Right cardiac atrium (tissue), 5 donors: ENCODE measurements at regions not wholly inside any gene's neighbourhood (a gene's known extent, or its start where the extent isn't known, plus 50 kb on each side); places are given as distances from the start of the nearest gene placed in this dataset.
A peak's percentile ranks its signal among the peaks of the same experiment; 100 is the strongest.

Experiments used
- ATAC-seq, 2 donors: fragments of 200-7000 bp; cut with Tn5 transposase; one replicate each; pipeline versions ENCODE4 v1.8.0 to v1.9.1; 2020; ENCODE audit warnings: moderate library complexity in 2 of 2, mild to moderate bottlenecking in 1 of 2
- DNase-seq, 3 donors: peaks; one replicate each; pipeline ENCODE4 v3.0.0-alpha.2; 2020
- H3K27ac ChIP-seq: one replicate; pipeline ENCODE4 v1.5.1; 2013; ENCODE audit warnings: mild to moderate bottlenecking, low read length, control low read depth, moderate library complexity
- H3K27me3 ChIP-seq: one replicate; pipeline ENCODE4 v1.6.1; 2013; ENCODE audit not compliant: control insufficient read depth, insufficient read depth
- H3K4me1 ChIP-seq: one replicate; pipeline ENCODE4 v1.6.1; 2013; ENCODE audit warnings: low read length; ENCODE audit not compliant: control insufficient read depth, insufficient read depth
- H3K4me3 ChIP-seq: one replicate; pipeline ENCODE4 v1.5.1; 2013; ENCODE audit warnings: low read length, control low read depth
- H3K9me3 ChIP-seq: one replicate; pipeline ENCODE4 v1.6.1; 2013; ENCODE audit warnings: low read length; ENCODE audit not compliant: control insufficient read depth
- WGBS: extraction: QIAGEN DNeasy Blood & Tissue Kit; methylation state at CpG from one replicate; pipeline ENCODE4 v1.1.7; 2013; 5-methylcytosine and 5-hydroxymethylcytosine counted together
- intact Hi-C, 4 donors: fragments of 100-400 bp; cut with DNase I; formaldehyde crosslinking; loops; one replicate each; pipeline versions ENCODE4 v1.11.0 to v1.14.0; 2022 to 2023
- donor health status: healthy with polysubstance abuse.
- donor health status: DM: no; HTN: yes; CAD: no.
- donor health status: DM: no; HTN: no; CAD: no.
- donor health status: DM: no; HTN: yes; CAD: no; lungs with severe emphysema.
- donor health status: DM: yes; HTN: yes; CAD: no.

GRCh38 chr13:72530471-72530870 lies 197.0 kb downstream of the MZT1 start:
- Histone ChIP-seq H3K9me3 (no peaks in the 10 kb centered on the region), H3K4me1 (no peaks in the 10 kb centered on the region), H3K27ac (no peak overlapping the region), H3K27me3 (no peaks in the 10 kb centered on the region), H3K4me3 (no peak overlapping the region)
- ATAC-seq (no peak), DNase-seq (no peak)
- intact Hi-C loops, result no loop called here
- WGBS, result 65% methylated on average over 5 of the region's 5 CpGs

- no peak overlapping the region for H3K27ac ChIP-seq
- WGBS, result 86% methylated on average over 2 of the region's 2 CpGs
- DNase-seq, result no peak
- H3K9me3 ChIP-seq, result no peaks in the 10 kb centered on the region
- intact Hi-C loops, result no loop called here
- H3K4me1 ChIP-seq, result no peaks in the 10 kb centered on the region
- H3K27me3 ChIP-seq, result no peaks in the 10 kb centered on the region
- ATAC-seq, result no peak
- H3K4me3 ChIP-seq, result no peak overlapping the region
Measured at GRCh38 chr13:72527333-72527732, 200.1 kb downstream of the MZT1 start.

- 90% methylated on average over 2 of the region's 2 CpGs for WGBS
- H3K27me3 ChIP-seq, result no peaks in the 10 kb centered on the region
- intact Hi-C loops, result no loop called here
- H3K4me1 ChIP-seq, result no peaks in the 10 kb centered on the region
- H3K27ac ChIP-seq, result no peak overlapping the region
- DNase-seq (no peak), ATAC-seq (no peak)
- no peaks in the 10 kb centered on the region for H3K9me3 ChIP-seq
- no peak overlapping the region for H3K4me3 ChIP-seq
Measured at GRCh38 chr13:72523593-72523992, 203.8 kb downstream of the MZT1 start.

GRCh38 chr13:72523049-72523448 lies 204.4 kb downstream of the MZT1 start:
- Histone ChIP-seq H3K27me3 (no peaks in the 10 kb centered on the region), H3K4me3 (no peak overlapping the region), H3K9me3 (no peaks in the 10 kb centered on the region), H3K4me1 (no peaks in the 10 kb centered on the region), H3K27ac (no peak overlapping the region)
- DNase-seq (no peak), ATAC-seq (no peak)
- intact Hi-C loops, result no loop called here
- 82% methylated on average over 4 of the region's 4 CpGs for WGBS

GRCh38 chr13:72521940-72522661 lies 205.3 kb downstream of the MZT1 start:
- ATAC-seq (no peak), DNase-seq (peak in 2 of 3 donors; percentile 50 to 51)
- H3K9me3 ChIP-seq, result no peaks in the 10 kb centered on the region
- intact Hi-C loops, result no loop called here
- H3K4me3 ChIP-seq, result no peak overlapping the region
- H3K27me3 ChIP-seq, result no peaks in the 10 kb centered on the region
- H3K27ac ChIP-seq, result no peak overlapping the region
- H3K4me1 ChIP-seq, result no peaks in the 10 kb centered on the region
- 23% methylated on average over 10 of the region's 10 CpGs for WGBS

- intact Hi-C loops, result no loop called here
- DNase-seq (no peak), ATAC-seq (no peak)
- Histone ChIP-seq H3K4me1 (no peaks in the 10 kb centered on the region), H3K27ac (no peak overlapping the region), H3K27me3 (no peaks in the 10 kb centered on the region), H3K4me3 (no peak overlapping the region), H3K9me3 (no peaks in the 10 kb centered on the region)
- WGBS, result 2% methylated on average over 1 of the region's 1 CpG
Measured at GRCh38 chr13:72514146-72514545, 213.3 kb downstream of the MZT1 start.

GRCh38 chr13:72508392-72508791 lies 219.0 kb downstream of the MZT1 start:
- WGBS, result 88% methylated on average over 7 of the region's 7 CpGs
- Histone ChIP-seq H3K9me3 (no peaks in the 10 kb centered on the region), H3K27ac (no peak overlapping the region), H3K27me3 (no peaks in the 10 kb centered on the region), H3K4me1 (no peaks in the 10 kb centered on the region), H3K4me3 (peak overlapping the region; percentile 0)
- DNase-seq (no peak), ATAC-seq (no peak)
- intact Hi-C loops, result no loop called here

- ATAC-seq, result peak; percentile 42 to 68
- no peak overlapping the region for H3K27ac ChIP-seq
- H3K4me1 ChIP-seq, result no peaks in the 10 kb centered on the region
- H3K27me3 ChIP-seq, result no peaks in the 10 kb centered on the region
- H3K4me3 ChIP-seq, result peak overlapping the region; percentile 47
- 44% methylated on average over 9 of the region's 9 CpGs for WGBS
- no peaks in the 10 kb centered on the region for H3K9me3 ChIP-seq
- intact Hi-C loops, result no loop called here
- no peak for DNase-seq
Measured at GRCh38 chr13:72507416-72508199, 219.8 kb downstream of the MZT1 start.

- no peaks in the 10 kb centered on the region for H3K27me3 ChIP-seq
- DNase-seq, result no peak
- ATAC-seq, result no peak
- H3K4me3 ChIP-seq, result no peak overlapping the region
- intact Hi-C loops, result no loop called here
- no peaks in the 10 kb centered on the region for H3K9me3 ChIP-seq
- no peaks in the 10 kb centered on the region for H3K4me1 ChIP-seq
- no peak overlapping the region for H3K27ac ChIP-seq
Measured at GRCh38 chr13:72506706-72507105, 220.7 kb downstream of the MZT1 start.

- intact Hi-C loops, result no loop called here
- ATAC-seq, result no peak
Measured at GRCh38 chr13:72505376-72505775, 222.1 kb downstream of the MZT1 start.

GRCh38 chr13:72504131-72504841 lies 223.1 kb downstream of the MZT1 start:
- WGBS, result 47% methylated on average over 5 of the region's 5 CpGs
- no peaks in the 10 kb centered on the region for H3K4me1 ChIP-seq
- no peaks in the 10 kb centered on the region for H3K27me3 ChIP-seq
- H3K4me3 ChIP-seq, result no peak overlapping the region
- intact Hi-C loops, result no loop called here
- H3K27ac ChIP-seq, result no peak overlapping the region
- no peak for ATAC-seq
- no peak for DNase-seq
- no peaks in the 10 kb centered on the region for H3K9me3 ChIP-seq

More at GRCh38 chr13:72505376-72505775, 222.1 kb downstream of the MZT1 start:
- no peaks in the 10 kb centered on the region for H3K9me3 ChIP-seq
- no peak for DNase-seq
- no peak overlapping the region for H3K27ac ChIP-seq
- H3K27me3 ChIP-seq, result no peaks in the 10 kb centered on the region
- no peaks in the 10 kb centered on the region for H3K4me1 ChIP-seq
- no peak overlapping the region for H3K4me3 ChIP-seq
